IMR-90 (cell line): ENCODE measurements at regions not wholly inside any gene's neighbourhood (a gene's known extent, or its start where the extent isn't known, plus 50 kb on each side); places are given as distances from the start of the nearest gene placed in this dataset.

Source experiments
- ATAC-seq: fragments of 200-7000 bp; cut with Tn5 transposase; 2 replicates; pipeline ENCODE4 v1.9.1; 2020; ENCODE audit warnings: low read depth, mild to moderate bottlenecking, moderate library complexity
- BruUV-seq: library from RNA; stranded (reverse); fragments of 400-500 nt; replicated peaks from 2 replicates; lab custom pipeline; 2021; lab: Mats Ljungman, UMichigan
- CTCF ChIA-PET: fragments of 300-600 bp; formaldehyde crosslinking; extraction: SDS; loops from one replicate; lab custom pipeline; 2021; ENCODE audit warnings: antibody characterized with exemption; lab: Yijun Ruan, JAX
- POLR2A ChIA-PET: fragments of 300-600 bp; sonication (Branson Sonifier 250); formaldehyde crosslinking; loops from one replicate; lab custom pipeline; 2022; ENCODE audit warnings: antibody characterized with exemption; ENCODE audit not compliant: unreplicated experiment; lab: Charles Lee
- DNase-seq: peaks from one replicate; pipeline ENCODE4 v3.0.0; 2013
- H2AFZ ChIP-seq: replicated peaks from 2 replicates; pipeline ENCODE3; 2013; ENCODE audit warnings: low read length, mild to moderate bottlenecking; ENCODE audit not compliant: poor library complexity
- H2AK5ac ChIP-seq: 2 replicates; pipeline ENCODE4 v1.6.1; 2013; ENCODE audit warnings: low read depth, low read length, inconsistent platforms
- H2AK9ac ChIP-seq: replicated peaks from 2 replicates; pipeline ENCODE3; 2013; ENCODE audit warnings: mild to moderate bottlenecking, low read depth, low read length, moderate library complexity; ENCODE audit not compliant: poor library complexity
- H2BK120ac ChIP-seq: 2 replicates; pipeline ENCODE4 v1.6.1; 2013; ENCODE audit warnings: low read depth, low read length, inconsistent platforms
- H2BK15ac ChIP-seq: 3 replicates; pipeline ENCODE4 v1.6.1; 2013; ENCODE audit warnings: low read depth, low read length, inconsistent platforms
- H2BK20ac ChIP-seq: 2 replicates; pipeline ENCODE4 v1.6.1; 2013; ENCODE audit warnings: low read depth, mild to moderate bottlenecking, inconsistent platforms, low read length, moderate library complexity
- H2BK5ac ChIP-seq: 2 replicates; pipeline ENCODE4 v1.6.1; 2013; ENCODE audit warnings: mild to moderate bottlenecking, low read depth, low read length, inconsistent platforms; ENCODE audit not compliant: poor library complexity, severe bottlenecking
- H3K14ac ChIP-seq: replicated peaks from 2 replicates; pipeline ENCODE4 v1.6.1; 2013; ENCODE audit warnings: low read depth, low read length, inconsistent platforms
- H3K18ac ChIP-seq: 2 replicates; pipeline ENCODE4 v1.6.1; 2013; ENCODE audit warnings: low read depth, low read length, control low read depth
- H3K23ac ChIP-seq: 2 replicates; pipeline ENCODE4 v1.6.1; 2013; ENCODE audit warnings: low read depth, low read length, inconsistent platforms
- H3K27ac ChIP-seq: 2 replicates; pipeline ENCODE4 v1.5.1; 2013; ENCODE audit warnings: mild to moderate bottlenecking, control low read depth, low read length; ENCODE audit not compliant: insufficient read depth
- H3K27me3 ChIP-seq: 2 replicates; pipeline ENCODE4 v1.6.1; 2013; ENCODE audit warnings: low read length; ENCODE audit not compliant: control insufficient read depth, insufficient read depth
- H3K36me3 ChIP-seq: 2 replicates; pipeline ENCODE4 v1.6.1; 2013; ENCODE audit warnings: low read length, mixed read lengths; ENCODE audit not compliant: control insufficient read depth, insufficient read depth
- H3K4ac ChIP-seq: 2 replicates; pipeline ENCODE4 v1.6.1; 2013; ENCODE audit warnings: low read depth, low read length, inconsistent platforms
- H3K4me1 ChIP-seq: 2 replicates; pipeline ENCODE4 v1.6.1; 2013; ENCODE audit warnings: low read length, mixed read lengths; ENCODE audit not compliant: control insufficient read depth, insufficient read depth
- H3K4me2 ChIP-seq: 2 replicates; pipeline ENCODE4 v1.6.1; 2013; ENCODE audit warnings: low read depth, mild to moderate bottlenecking, control low read depth, low read length, moderate library complexity
- H3K4me3 ChIP-seq: 2 replicates; pipeline ENCODE4 v1.5.1; 2013; ENCODE audit warnings: low read depth, mild to moderate bottlenecking, control low read depth, low read length, moderate library complexity; ENCODE audit not compliant: insufficient read depth
- H3K56ac ChIP-seq: 2 replicates; pipeline ENCODE4 v1.6.1; 2013; ENCODE audit warnings: low read length, inconsistent platforms; ENCODE audit not compliant: insufficient read depth; ENCODE audit errors: extremely low read depth
- H3K79me1 ChIP-seq, 2 experiments: 2 replicates each; pipeline ENCODE4 v1.6.1; 2013; ENCODE audit warnings: low read length in 2 of 2, inconsistent platforms in 1 of 2, low read depth in 1 of 2
- H3K9ac ChIP-seq: 2 replicates; pipeline ENCODE4 v1.6.1; 2013; ENCODE audit warnings: low read depth, low read length, control low read depth
- H3K9me1 ChIP-seq: 2 replicates; pipeline ENCODE4 v1.6.1; 2013; ENCODE audit warnings: low read length, inconsistent platforms; ENCODE audit not compliant: insufficient read depth
- H3K9me3 ChIP-seq: 2 replicates; pipeline ENCODE4 v1.6.1; 2013; ENCODE audit warnings: low read length; ENCODE audit not compliant: control insufficient read depth, insufficient read depth
- H4K20me1 ChIP-seq: 2 replicates; pipeline ENCODE4 v1.6.1; 2013; ENCODE audit warnings: low read length, inconsistent platforms; ENCODE audit not compliant: insufficient read depth
- H4K5ac ChIP-seq: 2 replicates; pipeline ENCODE4 v1.6.1; 2013; ENCODE audit warnings: mild to moderate bottlenecking, low read depth, low read length, control low read depth
- H4K8ac ChIP-seq, 2 experiments: 2 replicates each; pipeline ENCODE4 v1.6.1; 2013; ENCODE audit warnings: low read depth in 2 of 2, low read length in 2 of 2, control low read depth in 1 of 2, inconsistent platforms in 1 of 2
- H4K91ac ChIP-seq: 2 replicates; pipeline ENCODE4 v1.6.1; 2013; ENCODE audit warnings: low read depth, low read length, inconsistent platforms; ENCODE audit not compliant: insufficient read depth
- CEBPB ChIP-seq: IDR thresholded peaks from 2 replicates; pipeline ENCODE4 v1.6.1; 2012; ENCODE audit warnings: low read depth, low read length, improper control_type of control experiment
- CHD1 ChIP-seq: IDR thresholded peaks from 2 replicates; pipeline ENCODE4 v1.6.1; 2012; ENCODE audit warnings: low read depth, low read length, improper control_type of control experiment
- FOS ChIP-seq: fragments of 150-350 bp; IDR thresholded peaks from 2 replicates; pipeline ENCODE4 v1.6.1; 2016; ENCODE audit warnings: low read depth, low read length
- MAFK ChIP-seq: IDR thresholded peaks from 2 replicates; pipeline ENCODE4 v1.6.1; 2012; ENCODE audit warnings: low read depth, low read length, improper control_type of control experiment
- MAZ ChIP-seq: IDR thresholded peaks from 2 replicates; pipeline ENCODE4 v1.6.1; 2012; ENCODE audit warnings: low read depth, mild to moderate bottlenecking, low read length, improper control_type of control experiment, moderate library complexity, borderline replicate concordance
- MXI1 ChIP-seq: IDR thresholded peaks from 2 replicates; pipeline ENCODE4 v1.6.1; 2012; ENCODE audit warnings: low read depth, mild to moderate bottlenecking, low read length, moderate library complexity, borderline replicate concordance
- NFE2L2 ChIP-seq: fragments of 150-350 bp; IDR thresholded peaks from 2 replicates; pipeline ENCODE4 v1.6.1; 2016; ENCODE audit warnings: low read depth, mild to moderate bottlenecking, low read length
- RAD21 ChIP-seq: IDR thresholded peaks from 2 replicates; pipeline ENCODE4 v1.6.1; 2012; ENCODE audit warnings: low read length, improper control_type of control experiment
- RCOR1 ChIP-seq: IDR thresholded peaks from 2 replicates; pipeline ENCODE4 v1.6.1; 2012; ENCODE audit warnings: mild to moderate bottlenecking, low read length, improper control_type of control experiment; ENCODE audit not compliant: insufficient replicate concordance
- RFX5 ChIP-seq: IDR thresholded peaks from 2 replicates; pipeline ENCODE4 v1.8.0; 2012; ENCODE audit warnings: low read depth, mild to moderate bottlenecking, low read length, moderate library complexity
- WGBS, 2 experiments: methylation state at CpG; one replicate each; pipeline versions ENCODE4 v1.1.5 to v1.1.7; 2013; ENCODE audit warnings: missing lambda C conversion rate in 2 of 2; ENCODE audit not compliant: insufficient read length in 1 of 2; ENCODE audit errors: extremely low coverage in 2 of 2; 5-methylcytosine and 5-hydroxymethylcytosine counted together
- dilution Hi-C: fragments of 300-500 bp; cut with HindIII; formaldehyde crosslinking; loops from one replicate; pipeline ENCODE4 v1.14.3; 2018; ENCODE audit warnings: low sequenced_read_pairs; ENCODE audit not compliant: unreplicated experiment
- in situ Hi-C: fragments of 300-500 bp; cut with MboI; formaldehyde crosslinking; loops from 3 replicates; pipeline ENCODE4 v1.14.3; 2019; ENCODE audit warnings: low sequenced_read_pairs, inconsistent platforms, mixed read lengths
- intact Hi-C: fragments of 100-400 bp; cut with micrococcal nuclease; formaldehyde crosslinking; loops from 2 replicates; pipeline ENCODE4 v1.10.0; 2022
- TF ChIP-seq, protein P1 (sequence below): fragments of 150-350 bp; IDR thresholded peaks from 2 replicates; pipeline ENCODE4 v1.6.1; 2017; ENCODE audit warnings: mild to moderate bottlenecking, antibody characterized with exemption, low read length, low read depth
- TF ChIP-seq, protein P2 (sequence below): fragments of 150-350 bp; IDR thresholded peaks from 2 replicates; pipeline ENCODE4 v1.6.1; 2016; ENCODE audit warnings: low read depth, mild to moderate bottlenecking, low read length, moderate library complexity, borderline replicate concordance
- TF ChIP-seq, protein P3 (sequence below): conservative IDR thresholded peaks from 2 replicates; pipeline ENCODE4 v1.5.1; 2012; ENCODE audit warnings: mild to moderate bottlenecking, low read depth, low read length, improper control_type of control experiment

- Histone ChIP-seq H3K9me3 (no peaks in the 10 kb centered on the region), H3K56ac (no peak overlapping the region), H3K9ac (no peak overlapping the region), H3K27me3 (no peaks in the 10 kb centered on the region), H3K79me1 (no peaks in the 10 kb centered on the region), H2AK5ac (no peak overlapping the region), H4K8ac (no peak overlapping the region), H4K20me1 (no peaks in the 10 kb centered on the region), H3K4me1 (no peaks in the 10 kb centered on the region), H2BK5ac (no peak overlapping the region), H3K9me1 (no peaks in the 10 kb centered on the region), H2BK120ac (no peak overlapping the region), H3K4ac (no peak overlapping the region), H2AK9ac (no peak overlapping the region), H3K14ac (no peak overlapping the region), H2BK20ac (no peak overlapping the region), H3K27ac (no peak overlapping the region), H3K36me3 (no peaks in the 10 kb centered on the region), H2BK15ac (no peak overlapping the region), H2AFZ (no peak overlapping the region), H4K5ac (no peak overlapping the region), H4K91ac (no peak overlapping the region), H3K4me3 (no peak overlapping the region), H3K18ac (no peak overlapping the region), H3K4me2 (no peak overlapping the region), H3K23ac (no peak overlapping the region)
- no peak for DNase-seq
- WGBS, 2 experiments, result no CpG with 5 or more reads among the region's 1 CpG
- BruUV-seq, result no TSS peak
- dilution Hi-C loops (no loop called here), in situ Hi-C loops (no loop called here), intact Hi-C loops (no loop called here)
- ChIA-PET CTCF (no interaction called here), POLR2A (no interaction called here)
- ATAC-seq, result no peak
- no peak for TF ChIP-seq MAFK
- no peak for TF ChIP-seq RAD21
- TF ChIP-seq RFX5, result no peak
- TF ChIP-seq, protein P1, sequence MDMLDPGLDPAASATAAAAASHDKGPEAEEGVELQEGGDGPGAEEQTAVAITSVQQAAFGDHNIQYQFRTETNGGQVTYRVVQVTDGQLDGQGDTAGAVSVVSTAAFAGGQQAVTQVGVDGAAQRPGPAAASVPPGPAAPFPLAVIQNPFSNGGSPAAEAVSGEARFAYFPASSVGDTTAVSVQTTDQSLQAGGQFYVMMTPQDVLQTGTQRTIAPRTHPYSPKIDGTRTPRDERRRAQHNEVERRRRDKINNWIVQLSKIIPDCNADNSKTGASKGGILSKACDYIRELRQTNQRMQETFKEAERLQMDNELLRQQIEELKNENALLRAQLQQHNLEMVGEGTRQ, result no peak
- no peak for TF ChIP-seq MXI1
- TF ChIP-seq NFE2L2, result no peak
- TF ChIP-seq MAZ, result no peak
- TF ChIP-seq RCOR1, result no peak
- TF ChIP-seq, protein P2, sequence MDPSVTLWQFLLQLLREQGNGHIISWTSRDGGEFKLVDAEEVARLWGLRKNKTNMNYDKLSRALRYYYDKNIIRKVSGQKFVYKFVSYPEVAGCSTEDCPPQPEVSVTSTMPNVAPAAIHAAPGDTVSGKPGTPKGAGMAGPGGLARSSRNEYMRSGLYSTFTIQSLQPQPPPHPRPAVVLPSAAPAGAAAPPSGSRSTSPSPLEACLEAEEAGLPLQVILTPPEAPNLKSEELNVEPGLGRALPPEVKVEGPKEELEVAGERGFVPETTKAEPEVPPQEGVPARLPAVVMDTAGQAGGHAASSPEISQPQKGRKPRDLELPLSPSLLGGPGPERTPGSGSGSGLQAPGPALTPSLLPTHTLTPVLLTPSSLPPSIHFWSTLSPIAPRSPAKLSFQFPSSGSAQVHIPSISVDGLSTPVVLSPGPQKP, result no peak
- no peak for TF ChIP-seq CEBPB
- TF ChIP-seq, protein P3, sequence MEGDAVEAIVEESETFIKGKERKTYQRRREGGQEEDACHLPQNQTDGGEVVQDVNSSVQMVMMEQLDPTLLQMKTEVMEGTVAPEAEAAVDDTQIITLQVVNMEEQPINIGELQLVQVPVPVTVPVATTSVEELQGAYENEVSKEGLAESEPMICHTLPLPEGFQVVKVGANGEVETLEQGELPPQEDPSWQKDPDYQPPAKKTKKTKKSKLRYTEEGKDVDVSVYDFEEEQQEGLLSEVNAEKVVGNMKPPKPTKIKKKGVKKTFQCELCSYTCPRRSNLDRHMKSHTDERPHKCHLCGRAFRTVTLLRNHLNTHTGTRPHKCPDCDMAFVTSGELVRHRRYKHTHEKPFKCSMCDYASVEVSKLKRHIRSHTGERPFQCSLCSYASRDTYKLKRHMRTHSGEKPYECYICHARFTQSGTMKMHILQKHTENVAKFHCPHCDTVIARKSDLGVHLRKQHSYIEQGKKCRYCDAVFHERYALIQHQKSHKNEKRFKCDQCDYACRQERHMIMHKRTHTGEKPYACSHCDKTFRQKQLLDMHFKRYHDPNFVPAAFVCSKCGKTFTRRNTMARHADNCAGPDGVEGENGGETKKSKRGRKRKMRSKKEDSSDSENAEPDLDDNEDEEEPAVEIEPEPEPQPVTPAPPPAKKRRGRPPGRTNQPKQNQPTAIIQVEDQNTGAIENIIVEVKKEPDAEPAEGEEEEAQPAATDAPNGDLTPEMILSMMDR, result no peak
- TF ChIP-seq CHD1, result no peak
- no peak for TF ChIP-seq FOS
Observed at GRCh38 chr14:48615618-48616017, 940.2 kb upstream of the MDGA2 start.
